ENCODE measurements at regions not wholly inside any gene's neighbourhood (a gene's known extent, or its start where the extent isn't known, plus 50 kb on each side); places are given as distances from the start of the nearest gene placed in this dataset.

DNA sequence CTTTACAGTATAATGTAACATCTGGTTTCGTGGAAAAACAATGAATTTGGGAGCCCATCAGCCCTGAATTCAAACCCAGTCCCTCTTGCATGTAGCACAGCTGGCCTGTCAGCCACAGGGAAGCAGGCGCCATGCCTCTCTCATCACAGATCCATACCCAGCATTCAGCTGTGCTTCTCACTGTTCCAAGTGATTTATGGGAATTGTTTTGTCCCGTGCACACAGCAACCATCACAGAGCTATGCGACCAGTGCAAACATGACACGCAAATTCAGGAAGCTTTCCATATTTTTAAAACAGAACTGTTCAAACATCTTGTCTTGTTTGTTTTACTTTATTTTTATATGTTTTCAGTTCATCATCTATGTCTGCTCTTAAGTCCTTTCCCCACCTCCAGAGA is 496.1 kb downstream of the EIPR1 start:
- DNase-seq (ENCODE audit: low read depth, low spot score) (no peak), ATAC-seq (no peak), FAIRE-seq (no peak)
- Histone ChIP-seq H2AFZ (ENCODE audit: control insufficient read depth, low read depth, low read length) (no peak overlapping the region), H3K4me3 (no peak overlapping the region), H4K20me1 (ENCODE audit: control insufficient read depth, insufficient read depth) (no peaks in the 10 kb centered on the region), H3K79me2 (ENCODE audit: control insufficient read depth, insufficient read depth, low read length) (no peaks in the 10 kb centered on the region), H3K27me3 (replicated peaks in 1 of 2; ENCODE audit: control insufficient read depth in 2 of 2, insufficient read depth in 2 of 2, low read length in 1 of 2) (no peaks in the 10 kb centered on the region), H3K27ac (ENCODE audit: control insufficient read depth, insufficient read depth) (no peak overlapping the region), H3K4me1 (ENCODE audit: control insufficient read depth, insufficient read depth, low read length) (peaks cover 12% of the 10 kb centered on the region), H3K4me2 (ENCODE audit: control insufficient read depth, insufficient read depth) (no peak overlapping the region), H3K9me3 (replicated peaks; ENCODE audit: control insufficient read depth, insufficient read depth, low read length) (peaks cover 3% of the 10 kb centered on the region; the same call in 1 of the 3 replicates), H3K36me3 (ENCODE audit: control insufficient read depth in 2 of 2, insufficient read depth in 2 of 2, low read length in 1 of 2) (no peaks in the 10 kb centered on the region), H3K9ac (ENCODE audit: control insufficient read depth, insufficient read depth, low read length) (no peak overlapping the region)
- POLR2A ChIA-PET: no interaction called here
- intact Hi-C loops (cut with micrococcal nuclease; ENCODE audit: unreplicated experiment) (no loop called here), in situ Hi-C loops (cut with MboI) (no loop called here)
- no TSS peak for BruUV-seq (replicated peaks)
- CTCF ChIA-PET: no interaction called here
- RAD21 ChIA-PET (ENCODE audit: unreplicated experiment): no interaction called here
- TF ChIP-seq BCL11A (IDR thresholded peaks at IDR 0.05; ENCODE audit: low read depth, low read length) (no peak), ASH2L (IDR thresholded peaks at IDR 0.05; ENCODE audit: borderline replicate concordance, low read depth) (no peak), CREB1 (IDR thresholded peaks at IDR 0.05; ENCODE audit: low read depth) (no peak), RFX5 (IDR thresholded peaks at IDR 0.05; ENCODE audit: low read depth, low read length) (no peak), SMAD1 (IDR thresholded peaks at IDR 0.05; ENCODE audit: low read depth, partially characterized antibody) (no peak), PAX5 (IDR thresholded peaks at IDR 0.05; ENCODE audit: borderline replicate concordance, low read depth, low read length) (no peak), RELA (IDR thresholded peaks at IDR 0.05; ENCODE audit: borderline replicate concordance, partially characterized antibody) (no peak)
- TF ChIP-seq, protein P1, sequence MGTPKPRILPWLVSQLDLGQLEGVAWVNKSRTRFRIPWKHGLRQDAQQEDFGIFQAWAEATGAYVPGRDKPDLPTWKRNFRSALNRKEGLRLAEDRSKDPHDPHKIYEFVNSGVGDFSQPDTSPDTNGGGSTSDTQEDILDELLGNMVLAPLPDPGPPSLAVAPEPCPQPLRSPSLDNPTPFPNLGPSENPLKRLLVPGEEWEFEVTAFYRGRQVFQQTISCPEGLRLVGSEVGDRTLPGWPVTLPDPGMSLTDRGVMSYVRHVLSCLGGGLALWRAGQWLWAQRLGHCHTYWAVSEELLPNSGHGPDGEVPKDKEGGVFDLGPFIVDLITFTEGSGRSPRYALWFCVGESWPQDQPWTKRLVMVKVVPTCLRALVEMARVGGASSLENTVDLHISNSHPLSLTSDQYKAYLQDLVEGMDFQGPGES (IDR thresholded peaks at IDR 0.05): no peak
- TF ChIP-seq, protein P2, sequence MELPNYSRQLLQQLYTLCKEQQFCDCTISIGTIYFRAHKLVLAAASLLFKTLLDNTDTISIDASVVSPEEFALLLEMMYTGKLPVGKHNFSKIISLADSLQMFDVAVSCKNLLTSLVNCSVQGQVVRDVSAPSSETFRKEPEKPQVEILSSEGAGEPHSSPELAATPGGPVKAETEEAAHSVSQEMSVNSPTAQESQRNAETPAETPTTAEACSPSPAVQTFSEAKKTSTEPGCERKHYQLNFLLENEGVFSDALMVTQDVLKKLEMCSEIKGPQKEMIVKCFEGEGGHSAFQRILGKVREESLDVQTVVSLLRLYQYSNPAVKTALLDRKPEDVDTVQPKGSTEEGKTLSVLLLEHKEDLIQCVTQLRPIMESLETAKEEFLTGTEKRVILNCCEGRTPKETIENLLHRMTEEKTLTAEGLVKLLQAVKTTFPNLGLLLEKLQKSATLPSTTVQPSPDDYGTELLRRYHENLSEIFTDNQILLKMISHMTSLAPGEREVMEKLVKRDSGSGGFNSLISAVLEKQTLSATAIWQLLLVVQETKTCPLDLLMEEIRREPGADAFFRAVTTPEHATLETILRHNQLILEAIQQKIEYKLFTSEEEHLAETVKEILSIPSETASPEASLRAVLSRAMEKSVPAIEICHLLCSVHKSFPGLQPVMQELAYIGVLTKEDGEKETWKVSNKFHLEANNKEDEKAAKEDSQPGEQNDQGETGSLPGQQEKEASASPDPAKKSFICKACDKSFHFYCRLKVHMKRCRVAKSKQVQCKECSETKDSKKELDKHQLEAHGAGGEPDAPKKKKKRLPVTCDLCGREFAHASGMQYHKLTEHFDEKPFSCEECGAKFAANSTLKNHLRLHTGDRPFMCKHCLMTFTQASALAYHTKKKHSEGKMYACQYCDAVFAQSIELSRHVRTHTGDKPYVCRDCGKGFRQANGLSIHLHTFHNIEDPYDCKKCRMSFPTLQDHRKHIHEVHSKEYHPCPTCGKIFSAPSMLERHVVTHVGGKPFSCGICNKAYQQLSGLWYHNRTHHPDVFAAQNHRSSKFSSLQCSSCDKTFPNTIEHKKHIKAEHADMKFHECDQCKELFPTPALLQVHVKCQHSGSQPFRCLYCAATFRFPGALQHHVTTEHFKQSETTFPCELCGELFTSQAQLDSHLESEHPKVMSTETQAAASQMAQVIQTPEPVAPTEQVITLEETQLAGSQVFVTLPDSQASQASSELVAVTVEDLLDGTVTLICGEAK (IDR thresholded peaks at IDR 0.05; ENCODE audit: borderline replicate concordance): no peak
- 65% methylated on average over 5 of the region's 5 CpGs for WGBS (ENCODE audit: insufficient coverage, insufficient replicate concordance, low lambda C conversion rate, missing lambda C conversion rate)
- SMC1A ChIA-PET (ENCODE audit: uncharacterized antibody, unreplicated experiment): no interaction called here

Measured in GM12878 (cell line).